Smooth muscle cell (in vitro differentiated cells): ENCODE measurements at regions not wholly inside any gene's neighbourhood (a gene's known extent, or its start where the extent isn't known, plus 50 kb on each side); places are given as distances from the start of the nearest gene placed in this dataset.

Experiments used
- DNase-seq: peaks from one replicate; lab custom pipeline; 2025; ENCODE audit not compliant: unreplicated experiment; lab: John Stamatoyannopoulos, UW
- H2AFZ ChIP-seq: fragments of 200-600 bp; sonication (generic); 2 replicates; pipeline ENCODE4 v1.6.0; 2016; ENCODE audit warnings: antibody characterized with exemption, low read depth, mild to moderate bottlenecking
- H3F3A ChIP-seq: fragments of 200-600 bp; sonication (generic); 2 replicates; pipeline ENCODE4 v1.6.0; 2017; ENCODE audit warnings: antibody characterized with exemption, low read depth
- H3K27ac ChIP-seq: fragments of 200-600 bp; sonication (generic); 2 replicates; pipeline ENCODE4 v1.5.1; 2016; ENCODE audit warnings: low read depth, mild to moderate bottlenecking
- H3K27me3 ChIP-seq: fragments of 200-600 bp; sonication (generic); 2 replicates; pipeline ENCODE4 v1.6.1; 2016; ENCODE audit warnings: low read depth, mild to moderate bottlenecking
- H3K36me3 ChIP-seq: fragments of 200-600 bp; sonication (generic); 2 replicates; pipeline ENCODE4 v1.5.1; 2016; ENCODE audit warnings: low read depth
- H3K4me1 ChIP-seq: fragments of 200-600 bp; sonication (generic); 2 replicates; pipeline ENCODE4 v1.5.1; 2016; ENCODE audit warnings: low read depth
- H3K4me2 ChIP-seq: fragments of 200-600 bp; sonication (generic); 2 replicates; pipeline ENCODE4 v1.6.0; 2016; ENCODE audit warnings: mild to moderate bottlenecking
- H3K4me3 ChIP-seq: fragments of 200-600 bp; sonication (generic); 2 replicates; pipeline ENCODE4 v1.5.1; 2016; ENCODE audit warnings: mild to moderate bottlenecking
- H3K79me2 ChIP-seq: fragments of 200-600 bp; sonication (generic); 2 replicates; pipeline ENCODE4 v1.6.0; 2016; ENCODE audit warnings: low read depth, mild to moderate bottlenecking
- H3K9ac ChIP-seq: fragments of 200-600 bp; sonication (generic); 2 replicates; pipeline ENCODE4 v1.6.0; 2016; ENCODE audit warnings: low read depth
- H3K9me3 ChIP-seq: fragments of 200-600 bp; sonication (generic); replicated peaks from 2 replicates; pipeline ENCODE4 v1.5.1; 2016; ENCODE audit warnings: low read depth
- H4K20me1 ChIP-seq: fragments of 200-600 bp; sonication (generic); 2 replicates; pipeline ENCODE4 v1.6.0; 2016; ENCODE audit warnings: low read depth
- WGBS: methylation state at CpG from one replicate; pipeline ENCODE4 v1.1.7; 2016; ENCODE audit warnings: low lambda C conversion rate; 5-methylcytosine and 5-hydroxymethylcytosine counted together
- TF ChIP-seq, protein P1 (sequence below): fragments of 200-600 bp; sonication (generic); IDR thresholded peaks from 2 replicates; pipeline ENCODE4 v1.5.1; 2017; ENCODE audit warnings: borderline replicate concordance, mild to moderate bottlenecking, antibody characterized with exemption; ENCODE audit not compliant: insufficient read depth, poor library complexity, severe bottlenecking

DNA sequence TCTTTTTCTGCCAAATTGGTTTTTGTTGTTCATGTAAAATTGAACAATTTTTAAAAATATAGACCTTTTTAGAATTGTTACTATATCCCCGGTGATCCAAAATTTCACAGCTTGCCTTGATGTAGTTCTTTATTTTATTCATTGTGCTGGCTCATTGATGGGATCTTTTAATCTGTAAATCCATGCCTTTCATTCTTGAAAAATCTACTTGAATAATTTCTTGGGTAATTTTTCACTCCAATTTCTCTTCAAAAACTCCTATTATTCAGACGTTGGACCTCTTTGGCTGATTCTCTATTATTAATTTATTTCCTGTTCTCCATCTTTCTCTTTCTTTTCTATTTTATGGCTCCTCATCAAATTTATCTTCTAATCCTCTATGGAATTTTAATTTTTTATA lies 476.1 kb upstream of the CITED2 start:
- TF ChIP-seq, protein P1, sequence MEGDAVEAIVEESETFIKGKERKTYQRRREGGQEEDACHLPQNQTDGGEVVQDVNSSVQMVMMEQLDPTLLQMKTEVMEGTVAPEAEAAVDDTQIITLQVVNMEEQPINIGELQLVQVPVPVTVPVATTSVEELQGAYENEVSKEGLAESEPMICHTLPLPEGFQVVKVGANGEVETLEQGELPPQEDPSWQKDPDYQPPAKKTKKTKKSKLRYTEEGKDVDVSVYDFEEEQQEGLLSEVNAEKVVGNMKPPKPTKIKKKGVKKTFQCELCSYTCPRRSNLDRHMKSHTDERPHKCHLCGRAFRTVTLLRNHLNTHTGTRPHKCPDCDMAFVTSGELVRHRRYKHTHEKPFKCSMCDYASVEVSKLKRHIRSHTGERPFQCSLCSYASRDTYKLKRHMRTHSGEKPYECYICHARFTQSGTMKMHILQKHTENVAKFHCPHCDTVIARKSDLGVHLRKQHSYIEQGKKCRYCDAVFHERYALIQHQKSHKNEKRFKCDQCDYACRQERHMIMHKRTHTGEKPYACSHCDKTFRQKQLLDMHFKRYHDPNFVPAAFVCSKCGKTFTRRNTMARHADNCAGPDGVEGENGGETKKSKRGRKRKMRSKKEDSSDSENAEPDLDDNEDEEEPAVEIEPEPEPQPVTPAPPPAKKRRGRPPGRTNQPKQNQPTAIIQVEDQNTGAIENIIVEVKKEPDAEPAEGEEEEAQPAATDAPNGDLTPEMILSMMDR: no peak
- Histone ChIP-seq H3K4me3 (no peak overlapping the region), H4K20me1 (no peaks in the 10 kb centered on the region), H3K4me1 (peaks cover 36% of the 10 kb centered on the region), H3F3A (peaks cover 33% of the 10 kb centered on the region), H2AFZ (no peak overlapping the region), H3K27ac (peak overlapping the region; percentile 96), H3K9ac (no peak overlapping the region), H3K9me3 (no peaks in the 10 kb centered on the region), H3K36me3 (no peaks in the 10 kb centered on the region), H3K79me2 (no peaks in the 10 kb centered on the region), H3K4me2 (no peak overlapping the region), H3K27me3 (no peaks in the 10 kb centered on the region)
- WGBS: 98% methylated on average over 2 of the region's 2 CpGs
- no peak for DNase-seq

DNA sequence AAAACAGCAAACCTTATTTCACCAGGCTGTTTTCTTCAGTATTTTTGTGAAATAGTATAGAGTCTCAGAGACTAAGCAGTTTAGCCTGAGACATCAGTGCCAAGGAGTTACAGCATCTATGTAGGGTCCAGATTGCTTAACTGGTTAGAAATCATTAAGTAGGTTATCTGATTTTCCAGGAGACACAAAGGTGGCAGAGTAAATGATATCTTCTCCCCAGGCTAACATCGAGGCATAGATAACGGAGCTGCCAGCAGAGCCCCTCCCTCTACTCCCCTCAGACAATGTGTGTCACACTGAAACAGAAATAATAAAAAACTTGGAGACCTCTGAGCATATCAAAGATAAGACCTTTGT lies 473.0 kb upstream of the CITED2 start:
- H3K36me3 ChIP-seq: no peaks in the 10 kb centered on the region
- no peak overlapping the region for H3K4me2 ChIP-seq
- H3K9ac ChIP-seq: no peak overlapping the region
- H3K9me3 ChIP-seq: no peaks in the 10 kb centered on the region
- WGBS: 19% methylated on average over 2 of the region's 2 CpGs
- no peak overlapping the region for H3K4me3 ChIP-seq
- peaks cover 14% of the 10 kb centered on the region for H3F3A ChIP-seq
- no peak overlapping the region for H3K27ac ChIP-seq
- H3K27me3 ChIP-seq: no peaks in the 10 kb centered on the region
- peaks cover 27% of the 10 kb centered on the region for H3K4me1 ChIP-seq
- no peak overlapping the region for H2AFZ ChIP-seq
- H3K79me2 ChIP-seq: no peaks in the 10 kb centered on the region
- no peaks in the 10 kb centered on the region for H4K20me1 ChIP-seq
- DNase-seq: no peak
- TF ChIP-seq, protein P1: no peak

DNA sequence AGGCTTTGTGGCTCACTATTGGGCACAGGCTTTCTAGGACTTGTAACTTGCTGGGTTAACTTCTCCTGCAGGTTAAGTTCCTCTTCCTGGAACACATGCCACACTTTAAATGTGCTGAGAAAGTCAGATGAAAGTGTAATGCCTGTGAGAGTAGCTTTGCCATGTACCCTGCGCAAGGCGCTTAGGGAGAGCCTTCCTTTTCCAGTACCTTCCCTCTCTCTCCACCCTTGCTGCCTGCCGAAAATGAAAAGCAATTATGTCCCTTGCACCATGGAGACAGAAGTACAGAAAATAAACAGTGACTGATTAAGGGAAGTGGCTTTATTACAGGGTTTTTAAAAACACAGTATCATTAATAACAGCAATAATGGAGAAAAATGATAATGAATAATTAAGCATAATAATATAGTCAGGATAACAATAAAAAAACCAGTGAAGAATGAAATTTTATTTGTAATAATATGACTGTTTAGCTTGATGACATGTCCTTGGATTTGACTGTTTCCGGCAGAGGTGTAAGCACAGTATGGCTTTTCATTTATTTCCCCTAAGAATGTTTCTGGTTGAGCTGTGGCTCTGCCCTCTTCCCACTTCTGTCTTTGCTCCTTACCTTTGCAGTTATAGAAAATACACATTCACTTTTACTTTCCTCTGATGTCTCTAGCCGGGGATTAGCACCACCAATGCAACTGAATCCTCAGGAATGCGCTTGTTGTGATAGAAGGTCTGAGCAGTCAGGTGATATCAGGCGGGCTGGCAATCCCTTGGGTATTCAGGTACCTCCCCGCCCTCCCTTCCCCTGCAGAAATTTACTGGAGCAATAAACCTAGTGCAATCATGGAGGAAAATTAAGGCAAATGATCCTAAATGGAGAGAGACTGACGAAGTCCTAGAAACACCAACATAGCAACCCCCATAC lies 472.3 kb upstream of the CITED2 start:
- H3K79me2 ChIP-seq: no peaks in the 10 kb centered on the region
- H3K9me3 ChIP-seq: no peaks in the 10 kb centered on the region
- H4K20me1 ChIP-seq: no peaks in the 10 kb centered on the region
- no peak overlapping the region for H3K4me2 ChIP-seq
- WGBS: 79% methylated on average over 9 of the region's 9 CpGs
- H3K27ac ChIP-seq: no peak overlapping the region
- no peaks in the 10 kb centered on the region for H3K27me3 ChIP-seq
- H3K4me3 ChIP-seq: no peak overlapping the region
- DNase-seq: no peak
- no peak overlapping the region for H3K9ac ChIP-seq
- H3K4me1 ChIP-seq: peaks cover 21% of the 10 kb centered on the region
- no peaks in the 10 kb centered on the region for H3K36me3 ChIP-seq
- H2AFZ ChIP-seq: no peak overlapping the region
- TF ChIP-seq, protein P1: no peak
- H3F3A ChIP-seq: peaks cover 8% of the 10 kb centered on the region

DNA sequence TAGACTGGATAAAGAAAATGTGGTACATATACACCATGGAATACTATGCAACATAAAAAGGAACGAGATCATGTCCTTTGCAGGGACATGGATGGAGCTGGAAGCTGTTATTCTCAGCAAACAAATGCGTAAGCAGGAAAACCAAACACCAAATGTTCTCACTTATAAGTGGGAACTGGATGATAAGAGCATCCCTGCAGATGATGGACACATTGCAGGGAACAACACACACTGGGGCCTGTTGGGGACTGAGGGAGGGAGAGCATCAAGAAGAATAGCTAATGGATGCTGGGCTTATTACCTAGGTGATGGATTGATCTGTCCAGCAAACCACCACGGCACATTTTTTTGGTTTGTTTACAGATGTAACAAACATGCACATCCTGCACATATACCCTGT lies 470.5 kb upstream of the CITED2 start:
- WGBS: 86% methylated on average over 3 of the region's 3 CpGs
- no peak overlapping the region for H3K4me3 ChIP-seq
- no peak overlapping the region for H2AFZ ChIP-seq
- no peaks in the 10 kb centered on the region for H3K79me2 ChIP-seq
- no peak overlapping the region for H3K4me2 ChIP-seq
- no peak overlapping the region for H3K9ac ChIP-seq
- H3K4me1 ChIP-seq: peaks cover 12% of the 10 kb centered on the region
- no peaks in the 10 kb centered on the region for H3F3A ChIP-seq
- no peak overlapping the region for H3K27ac ChIP-seq
- no peaks in the 10 kb centered on the region for H3K36me3 ChIP-seq
- H3K27me3 ChIP-seq: no peaks in the 10 kb centered on the region
- no peaks in the 10 kb centered on the region for H3K9me3 ChIP-seq
- H4K20me1 ChIP-seq: no peaks in the 10 kb centered on the region
- TF ChIP-seq, protein P1: no peak
- no peak for DNase-seq
